ENCODE measurements at regions not wholly inside any gene's neighbourhood (a gene's known extent, or its start where the extent isn't known, plus 50 kb on each side); places are given as distances from the start of the nearest gene placed in this dataset.

GRCh38 chr2:57886161-57886786, 160.3 kb upstream of the VRK2 start:
- H3K4me3 ChIP-seq (ENCODE audit: low read length): no peak overlapping the region
- no peaks in the 10 kb centered on the region for H3K27me3 ChIP-seq (replicated peaks; ENCODE audit: insufficient read depth, low read length)
- no peak overlapping the region for H3K9ac ChIP-seq (ENCODE audit: low read length)
- H3K79me2 ChIP-seq (ENCODE audit: low read length): no peaks in the 10 kb centered on the region
- no peaks in the 10 kb centered on the region for H3K4me1 ChIP-seq (ENCODE audit: low read length)
- H3K27ac ChIP-seq (ENCODE audit: low read length): no peak overlapping the region
- H3K4me2 ChIP-seq (ENCODE audit: low read depth, low read length): no peak overlapping the region
- H3K36me3 ChIP-seq (replicated peaks; ENCODE audit: insufficient read depth, low read length): no peaks in the 10 kb centered on the region
- H3K9me3 ChIP-seq (replicated peaks; ENCODE audit: insufficient read depth, low read length): no peaks in the 10 kb centered on the region
- H3F3A ChIP-seq (ENCODE audit: insufficient read depth, low read length): no peaks in the 10 kb centered on the region
- no peak for DNase-seq
- no peak overlapping the region for H2AFZ ChIP-seq (ENCODE audit: low read length)
- H4K20me1 ChIP-seq (ENCODE audit: insufficient read depth, low read length): no peaks in the 10 kb centered on the region
- TF ChIP-seq EZH2phosphoT487 (IDR thresholded peaks at IDR 0.05; ENCODE audit: low read length) (no peak), CTCF (IDR thresholded peaks at IDR 0.05; ENCODE audit: low read length) (no peak), EZH2 (optimal IDR thresholded peaks at IDR 0.05; ENCODE audit: low read depth, low read length) (no peak)
- no peaks in the 10 kb centered on the region for H3K9me2 ChIP-seq (replicated peaks; ENCODE audit: insufficient read depth, low read length)

- no peak overlapping the region for H3K4me3 ChIP-seq (ENCODE audit: low read length)
- H3F3A ChIP-seq (ENCODE audit: insufficient read depth, low read length): no peaks in the 10 kb centered on the region
- no peak overlapping the region for H3K27ac ChIP-seq (ENCODE audit: low read length)
- no peak overlapping the region for H3K4me2 ChIP-seq (ENCODE audit: low read depth, low read length)
- H4K20me1 ChIP-seq (ENCODE audit: insufficient read depth, low read length): no peaks in the 10 kb centered on the region
- H3K9me3 ChIP-seq (replicated peaks; ENCODE audit: insufficient read depth, low read length): no peaks in the 10 kb centered on the region
- no peaks in the 10 kb centered on the region for H3K36me3 ChIP-seq (replicated peaks; ENCODE audit: insufficient read depth, low read length)
- no peaks in the 10 kb centered on the region for H3K4me1 ChIP-seq (ENCODE audit: low read length)
- no peaks in the 10 kb centered on the region for H3K79me2 ChIP-seq (ENCODE audit: low read length)
- no peaks in the 10 kb centered on the region for H3K9me2 ChIP-seq (replicated peaks; ENCODE audit: insufficient read depth, low read length)
- no peak for DNase-seq
- no peak overlapping the region for H2AFZ ChIP-seq (ENCODE audit: low read length)
- no peaks in the 10 kb centered on the region for H3K27me3 ChIP-seq (replicated peaks; ENCODE audit: insufficient read depth, low read length)
- TF ChIP-seq CTCF (IDR thresholded peaks at IDR 0.05; ENCODE audit: low read length) (no peak), EZH2phosphoT487 (IDR thresholded peaks at IDR 0.05; ENCODE audit: low read length) (no peak), EZH2 (optimal IDR thresholded peaks at IDR 0.05; ENCODE audit: low read depth, low read length) (no peak)
- no peak overlapping the region for H3K9ac ChIP-seq (ENCODE audit: low read length)
These were observed 158.1 kb upstream of the VRK2 start for GRCh38 chr2:57888463-57888862.

GRCh38 chr2:57890464-57890863, 156.1 kb upstream of the VRK2 start:
- Histone ChIP-seq H3K4me3 (ENCODE audit: low read length) (no peak overlapping the region), H4K20me1 (ENCODE audit: insufficient read depth, low read length) (no peaks in the 10 kb centered on the region), H3K79me2 (ENCODE audit: low read length) (no peaks in the 10 kb centered on the region), H3K27ac (ENCODE audit: low read length) (no peak overlapping the region), H2AFZ (ENCODE audit: low read length) (no peak overlapping the region), H3K4me1 (ENCODE audit: low read length) (no peaks in the 10 kb centered on the region), H3K4me2 (ENCODE audit: low read depth, low read length) (no peak overlapping the region), H3K9me2 (replicated peaks; ENCODE audit: insufficient read depth, low read length) (no peaks in the 10 kb centered on the region), H3K9me3 (replicated peaks; ENCODE audit: insufficient read depth, low read length) (no peaks in the 10 kb centered on the region), H3K9ac (ENCODE audit: low read length) (no peak overlapping the region), H3K36me3 (replicated peaks; ENCODE audit: insufficient read depth, low read length) (no peaks in the 10 kb centered on the region), H3K27me3 (replicated peaks; ENCODE audit: insufficient read depth, low read length) (no peaks in the 10 kb centered on the region), H3F3A (ENCODE audit: insufficient read depth, low read length) (no peaks in the 10 kb centered on the region)
- TF ChIP-seq CTCF (IDR thresholded peaks at IDR 0.05; ENCODE audit: low read length): no peak
- TF ChIP-seq EZH2 (optimal IDR thresholded peaks at IDR 0.05; ENCODE audit: low read depth, low read length): no peak
- no peak for TF ChIP-seq EZH2phosphoT487 (IDR thresholded peaks at IDR 0.05; ENCODE audit: low read length)
- DNase-seq: no peak
